WERI-Rb-1 (cell line): ENCODE measurements at regions not wholly inside any gene's neighbourhood (a gene's known extent, or its start where the extent isn't known, plus 50 kb on each side); places are given as distances from the start of the nearest gene placed in this dataset.

Experiments
- DNase-seq: peaks from one replicate; pipeline ENCODE4 v3.0.0-alpha.2; 2020
- H3K27ac ChIP-seq: fragments of 250-450 bp; sonication (Bioruptor Pico); 2 replicates; pipeline ENCODE4 v1.5.1; 2020; ENCODE audit warnings: mild to moderate bottlenecking, moderate library complexity
- H3K27me3 ChIP-seq: fragments of 250-450 bp; sonication (Bioruptor Pico); 2 replicates; pipeline ENCODE4 v1.5.1; 2021; ENCODE audit warnings: mild to moderate bottlenecking, low read depth, moderate library complexity; ENCODE audit not compliant: insufficient read depth, severe bottlenecking
- H3K36me3 ChIP-seq: fragments of 250-450 bp; sonication (Bioruptor Pico); 2 replicates; pipeline ENCODE4 v1.5.1; 2020; ENCODE audit warnings: mild to moderate bottlenecking, moderate library complexity
- H3K4me3 ChIP-seq: 2 replicates; pipeline ENCODE4 v1.5.1; 2011; ENCODE audit warnings: low read depth, mild to moderate bottlenecking, control low read depth, low read length
- H3K9me3 ChIP-seq: fragments of 250-450 bp; sonication (Bioruptor Pico); 2 replicates; pipeline ENCODE4 v1.5.1; 2021; ENCODE audit warnings: mild to moderate bottlenecking, moderate library complexity; ENCODE audit not compliant: severe bottlenecking
- TF ChIP-seq, protein P1 (sequence below): IDR thresholded peaks from 2 replicates; pipeline ENCODE4 v1.5.1; 2011; ENCODE audit warnings: low read depth, mild to moderate bottlenecking, control low read depth, inconsistent platforms, low read length

DNA sequence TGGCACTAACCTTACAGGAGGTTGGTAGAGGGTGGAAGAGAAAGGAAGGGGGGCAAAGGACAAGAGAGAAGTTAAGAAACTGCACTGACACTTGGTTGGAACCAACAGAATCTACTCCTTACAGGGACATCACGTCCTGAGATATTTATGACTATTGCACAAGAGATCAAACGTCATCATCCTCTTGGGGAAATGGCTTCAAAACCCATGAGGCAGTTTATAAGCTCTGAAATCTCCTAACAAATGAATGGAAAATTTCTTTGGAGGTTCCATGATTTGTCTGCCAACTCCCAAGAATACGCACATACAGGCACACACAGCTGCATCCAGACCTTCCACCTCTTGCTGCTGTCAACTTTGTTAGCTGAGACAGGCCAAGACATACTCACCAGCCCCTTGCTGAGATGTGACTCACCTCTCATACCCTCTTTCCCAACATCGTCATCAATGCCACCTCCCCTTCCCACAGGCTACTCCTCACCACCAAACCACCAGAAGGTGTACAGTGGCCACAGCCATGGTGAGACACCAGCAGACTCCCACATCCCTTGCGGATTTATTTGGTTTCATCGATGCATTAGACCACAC lies 135.5 kb downstream of the SETD4 start:
- DNase-seq = no peak
- H3K27me3 ChIP-seq = peaks cover 95% of the 10 kb centered on the region
- TF ChIP-seq, protein P1, sequence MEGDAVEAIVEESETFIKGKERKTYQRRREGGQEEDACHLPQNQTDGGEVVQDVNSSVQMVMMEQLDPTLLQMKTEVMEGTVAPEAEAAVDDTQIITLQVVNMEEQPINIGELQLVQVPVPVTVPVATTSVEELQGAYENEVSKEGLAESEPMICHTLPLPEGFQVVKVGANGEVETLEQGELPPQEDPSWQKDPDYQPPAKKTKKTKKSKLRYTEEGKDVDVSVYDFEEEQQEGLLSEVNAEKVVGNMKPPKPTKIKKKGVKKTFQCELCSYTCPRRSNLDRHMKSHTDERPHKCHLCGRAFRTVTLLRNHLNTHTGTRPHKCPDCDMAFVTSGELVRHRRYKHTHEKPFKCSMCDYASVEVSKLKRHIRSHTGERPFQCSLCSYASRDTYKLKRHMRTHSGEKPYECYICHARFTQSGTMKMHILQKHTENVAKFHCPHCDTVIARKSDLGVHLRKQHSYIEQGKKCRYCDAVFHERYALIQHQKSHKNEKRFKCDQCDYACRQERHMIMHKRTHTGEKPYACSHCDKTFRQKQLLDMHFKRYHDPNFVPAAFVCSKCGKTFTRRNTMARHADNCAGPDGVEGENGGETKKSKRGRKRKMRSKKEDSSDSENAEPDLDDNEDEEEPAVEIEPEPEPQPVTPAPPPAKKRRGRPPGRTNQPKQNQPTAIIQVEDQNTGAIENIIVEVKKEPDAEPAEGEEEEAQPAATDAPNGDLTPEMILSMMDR = no peak

GRCh38 chr21:35923971-35924370 lies 136.4 kb downstream of the SETD4 start:
- H3K27me3 ChIP-seq = peaks cover 93% of the 10 kb centered on the region
- no peak overlapping the region for H3K4me3 ChIP-seq
- H3K36me3 ChIP-seq = no peaks in the 10 kb centered on the region
- TF ChIP-seq, protein P1 = no peak
- no peak overlapping the region for H3K27ac ChIP-seq
- DNase-seq = no peak
- H3K9me3 ChIP-seq = no peaks in the 10 kb centered on the region

More for the DNA sequence above, 135.5 kb downstream of the SETD4 start:
- no peaks in the 10 kb centered on the region for H3K9me3 ChIP-seq
- H3K36me3 ChIP-seq = no peaks in the 10 kb centered on the region
- H3K27ac ChIP-seq = no peak overlapping the region
- H3K4me3 ChIP-seq = no peak overlapping the region

DNA sequence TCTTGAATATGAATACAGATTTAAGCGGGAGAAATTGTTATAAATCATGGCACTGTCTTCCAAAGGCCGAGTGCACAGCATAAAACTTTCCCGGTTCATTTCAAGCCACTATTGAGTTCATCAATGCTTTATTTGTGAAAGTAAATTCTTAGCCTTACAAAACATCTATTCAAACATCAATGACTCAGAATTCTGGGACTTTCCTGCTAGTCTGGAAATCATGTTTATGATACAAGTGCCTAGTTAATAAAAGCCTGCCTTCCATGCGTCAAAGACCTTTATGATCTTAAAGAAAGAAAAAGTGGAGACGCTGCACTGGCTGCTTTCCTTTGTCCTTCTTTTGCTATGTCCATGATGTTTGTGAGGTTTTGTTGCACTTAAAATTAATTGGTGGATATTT lies 137.7 kb downstream of the SETD4 start:
- no peak for DNase-seq
- Histone ChIP-seq H3K27me3 (peaks cover 95% of the 10 kb centered on the region), H3K4me3 (no peak overlapping the region), H3K36me3 (no peaks in the 10 kb centered on the region), H3K9me3 (no peaks in the 10 kb centered on the region), H3K27ac (no peak overlapping the region)
- TF ChIP-seq, protein P1 = no peak

GRCh38 chr21:35921471-35921870 lies 138.9 kb downstream of the SETD4 start:
- no peak for DNase-seq
- TF ChIP-seq, protein P1 = no peak
- no peaks in the 10 kb centered on the region for H3K9me3 ChIP-seq

GRCh38 chr21:35920436-35920835 lies 139.9 kb downstream of the SETD4 start:
- DNase-seq = no peak
- Histone ChIP-seq H3K27me3 (peaks cover 98% of the 10 kb centered on the region), H3K4me3 (no peak overlapping the region), H3K27ac (no peak overlapping the region), H3K36me3 (no peaks in the 10 kb centered on the region), H3K9me3 (no peaks in the 10 kb centered on the region)
- TF ChIP-seq, protein P1 = no peak

More at GRCh38 chr21:35921471-35921870, 138.9 kb downstream of the SETD4 start:
- no peak overlapping the region for H3K27ac ChIP-seq
- H3K4me3 ChIP-seq = no peak overlapping the region
- H3K27me3 ChIP-seq = peaks cover 95% of the 10 kb centered on the region
- no peaks in the 10 kb centered on the region for H3K36me3 ChIP-seq

GRCh38 chr21:35915030-35915429 lies 145.3 kb downstream of the SETD4 start:
- TF ChIP-seq, protein P1 = no peak
- no peak for DNase-seq
- Histone ChIP-seq H3K36me3 (no peaks in the 10 kb centered on the region), H3K9me3 (no peaks in the 10 kb centered on the region), H3K27ac (no peak overlapping the region), H3K27me3 (peaks cover 85% of the 10 kb centered on the region), H3K4me3 (no peak overlapping the region)
